ENCODE measurements at regions not wholly inside any gene's neighbourhood (a gene's known extent, or its start where the extent isn't known, plus 50 kb on each side); places are given as distances from the start of the nearest gene placed in this dataset.

GRCh38 chr1:8179132-8179793, 138.7 kb upstream of the SLC45A1 start:
- no TSS peak for BruUV-seq (replicated peaks)
- in situ Hi-C loops (cut with MboI; ENCODE audit: low sequenced_read_pairs) (no loop called here), intact Hi-C loops (cut with micrococcal nuclease) (no loop called here), dilution Hi-C loops (cut with HindIII; ENCODE audit: low sequenced_read_pairs, unreplicated experiment) (no loop called here)
- DNase-seq: no peak
- H3K36me3 ChIP-seq (ENCODE audit: control insufficient read depth, insufficient read depth, low read length): no peaks in the 10 kb centered on the region
- H3K18ac ChIP-seq (ENCODE audit: low read depth, low read length): no peak overlapping the region
- no peak overlapping the region for H2AK5ac ChIP-seq (ENCODE audit: low read depth, low read length)
- no peak overlapping the region for H3K23ac ChIP-seq (ENCODE audit: low read depth, low read length)
- H3K4me2 ChIP-seq (ENCODE audit: low read depth, low read length): no peak overlapping the region
- CTCF ChIA-PET: no interaction called here
- no peaks in the 10 kb centered on the region for H3K79me1 ChIP-seq (ENCODE audit: low read depth in 1 of 2, low read length in 2 of 2)
- H2BK5ac ChIP-seq (ENCODE audit: low read depth, low read length, poor library complexity, severe bottlenecking): no peak overlapping the region
- H4K5ac ChIP-seq (ENCODE audit: low read depth, low read length): no peak overlapping the region
- ATAC-seq (ENCODE audit: low read depth): no peak
- no peak overlapping the region for H4K8ac ChIP-seq (ENCODE audit: low read depth in 2 of 2, low read length in 2 of 2)
- no peak overlapping the region for H2BK120ac ChIP-seq (ENCODE audit: low read depth, low read length)
- no peak overlapping the region for H2AFZ ChIP-seq (replicated peaks; ENCODE audit: low read length, poor library complexity)
- no peak overlapping the region for H2AK9ac ChIP-seq (replicated peaks; ENCODE audit: low read depth, low read length, poor library complexity)
- no peaks in the 10 kb centered on the region; the same call in 1 of the 2 replicates for H3K9me1 ChIP-seq (ENCODE audit: insufficient read depth, low read length)
- H3K14ac ChIP-seq (replicated peaks; ENCODE audit: low read depth, low read length): no peak overlapping the region
- peaks cover 5% of the 10 kb centered on the region for H3K4me1 ChIP-seq (ENCODE audit: control insufficient read depth, insufficient read depth, low read length)
- H3K4me3 ChIP-seq (ENCODE audit: insufficient read depth, low read depth, low read length): no peak overlapping the region
- no CpG with 5 or more reads among the region's 1 CpG for WGBS, 2 experiments (ENCODE audit: extremely low coverage in 2 of 2, insufficient read length in 1 of 2)
- POLR2A ChIA-PET (ENCODE audit: unreplicated experiment): no interaction called here
- no peak overlapping the region for H3K4ac ChIP-seq (ENCODE audit: low read depth, low read length)
- no peaks in the 10 kb centered on the region for H4K20me1 ChIP-seq (ENCODE audit: insufficient read depth, low read length)
- no peak overlapping the region for H3K9ac ChIP-seq (ENCODE audit: low read depth, low read length)
- no peak overlapping the region for H4K91ac ChIP-seq (ENCODE audit: insufficient read depth, low read depth, low read length)
- H2BK15ac ChIP-seq (ENCODE audit: low read depth, low read length): no peak overlapping the region
- H3K56ac ChIP-seq (ENCODE audit: extremely low read depth, insufficient read depth, low read length): no peak overlapping the region
- no peak overlapping the region for H2BK20ac ChIP-seq (ENCODE audit: low read depth, low read length)
- TF ChIP-seq POLR2A (IDR thresholded peaks at IDR 0.05; ENCODE audit: low read depth, low read length) (no peak), MAZ (IDR thresholded peaks at IDR 0.05; ENCODE audit: borderline replicate concordance, low read depth, low read length) (no peak), CEBPB (IDR thresholded peaks at IDR 0.05; ENCODE audit: low read depth, low read length) (no peak), RCOR1 (IDR thresholded peaks at IDR 0.05; ENCODE audit: insufficient replicate concordance, low read length) (no peak), FOS (IDR thresholded peaks at IDR 0.05; ENCODE audit: low read depth, low read length) (no peak), CTCF (conservative IDR thresholded peaks at IDR 0.05; ENCODE audit: low read depth, low read length) (no peak), USF2 (IDR thresholded peaks at IDR 0.05; ENCODE audit: low read depth, low read length) (no peak), ELK1 (IDR thresholded peaks at IDR 0.05; ENCODE audit: borderline replicate concordance, low read depth, low read length) (no peak), MAFK (IDR thresholded peaks at IDR 0.05; ENCODE audit: low read depth, low read length) (no peak), BHLHE40 (IDR thresholded peaks at IDR 0.05; ENCODE audit: low read depth, low read length) (no peak), RFX5 (IDR thresholded peaks at IDR 0.05; ENCODE audit: low read depth, low read length) (no peak), RAD21 (IDR thresholded peaks at IDR 0.05; ENCODE audit: low read length) (no peak), CHD1 (IDR thresholded peaks at IDR 0.05; ENCODE audit: low read depth, low read length) (no peak), SMC3 (IDR thresholded peaks at IDR 0.05; ENCODE audit: low read depth, low read length) (no peak), NFE2L2 (IDR thresholded peaks at IDR 0.05; ENCODE audit: low read depth, low read length) (no peak), MXI1 (IDR thresholded peaks at IDR 0.05; ENCODE audit: borderline replicate concordance, low read depth, low read length) (no peak)
- H3K9me3 ChIP-seq (ENCODE audit: control insufficient read depth, insufficient read depth, low read length): peaks cover 10% of the 10 kb centered on the region
- H3K27me3 ChIP-seq (ENCODE audit: control insufficient read depth, insufficient read depth, low read length): no peaks in the 10 kb centered on the region
- no peak overlapping the region for H3K27ac ChIP-seq (ENCODE audit: insufficient read depth, low read length)
